H1 (cell line): ENCODE measurements at regions not wholly inside any gene's neighbourhood (a gene's known extent, or its start where the extent isn't known, plus 50 kb on each side); places are given as distances from the start of the nearest gene placed in this dataset.

Experiments used
- SP4 ChIP-seq: IDR thresholded peaks from 2 replicates; pipeline ENCODE4 v1.6.1; 2012; ENCODE audit warnings: low read length, inconsistent platforms
- TF ChIP-seq, protein P1 (sequence below): IDR thresholded peaks from 2 replicates; pipeline ENCODE4 v1.6.1; 2012; ENCODE audit warnings: inconsistent platforms
- TF ChIP-seq, protein P2 (sequence below): fragments of 300-600 bp; sonication (generic); IDR thresholded peaks from 2 replicates; pipeline ENCODE4 v1.7.1; 2012; ENCODE audit warnings: low read length, moderate library complexity, mild to moderate bottlenecking, inconsistent platforms; ENCODE audit not compliant: insufficient replicate concordance

DNA sequence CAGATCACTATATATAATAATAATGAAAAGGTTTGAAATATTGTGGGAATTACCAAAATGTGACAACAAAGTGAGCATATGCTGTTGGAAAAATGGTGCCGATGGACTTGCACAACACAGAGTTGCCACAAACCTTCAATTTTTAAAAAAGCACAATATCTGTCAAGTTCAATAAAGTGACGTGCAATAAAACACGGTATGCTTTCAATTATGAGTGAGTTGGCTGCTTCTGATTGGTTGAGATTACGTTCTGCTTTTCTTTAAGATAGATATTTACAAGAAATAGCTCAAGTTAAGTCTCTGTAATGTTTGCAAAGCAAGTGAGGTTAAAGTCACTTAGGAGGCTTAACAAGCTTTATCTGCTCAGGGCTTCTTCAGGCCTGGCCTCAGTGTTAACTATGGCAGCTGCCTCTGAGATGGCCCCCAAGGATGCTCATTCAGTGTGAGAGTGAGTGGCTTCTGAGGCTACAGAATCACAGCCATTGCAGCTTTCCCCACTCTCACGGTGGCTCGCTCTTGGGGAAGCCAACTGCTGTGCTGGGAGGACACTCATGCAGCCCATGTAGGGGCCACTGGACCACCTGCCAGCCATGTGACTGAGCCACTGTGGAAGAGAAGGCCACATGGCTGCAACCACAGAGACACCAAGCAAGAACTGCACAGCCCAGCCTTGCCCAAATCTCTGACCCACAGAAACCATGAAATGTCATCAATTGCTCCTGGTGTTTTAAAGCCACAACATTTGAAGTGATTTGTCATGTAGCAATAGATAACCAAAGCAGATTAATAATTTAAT lies 78.3 kb upstream of the TMEM72 start (continued):
- TF ChIP-seq, protein P1, sequence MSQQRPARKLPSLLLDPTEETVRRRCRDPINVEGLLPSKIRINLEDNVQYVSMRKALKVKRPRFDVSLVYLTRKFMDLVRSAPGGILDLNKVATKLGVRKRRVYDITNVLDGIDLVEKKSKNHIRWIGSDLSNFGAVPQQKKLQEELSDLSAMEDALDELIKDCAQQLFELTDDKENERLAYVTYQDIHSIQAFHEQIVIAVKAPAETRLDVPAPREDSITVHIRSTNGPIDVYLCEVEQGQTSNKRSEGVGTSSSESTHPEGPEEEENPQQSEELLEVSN: no peak
- TF ChIP-seq, protein P2, sequence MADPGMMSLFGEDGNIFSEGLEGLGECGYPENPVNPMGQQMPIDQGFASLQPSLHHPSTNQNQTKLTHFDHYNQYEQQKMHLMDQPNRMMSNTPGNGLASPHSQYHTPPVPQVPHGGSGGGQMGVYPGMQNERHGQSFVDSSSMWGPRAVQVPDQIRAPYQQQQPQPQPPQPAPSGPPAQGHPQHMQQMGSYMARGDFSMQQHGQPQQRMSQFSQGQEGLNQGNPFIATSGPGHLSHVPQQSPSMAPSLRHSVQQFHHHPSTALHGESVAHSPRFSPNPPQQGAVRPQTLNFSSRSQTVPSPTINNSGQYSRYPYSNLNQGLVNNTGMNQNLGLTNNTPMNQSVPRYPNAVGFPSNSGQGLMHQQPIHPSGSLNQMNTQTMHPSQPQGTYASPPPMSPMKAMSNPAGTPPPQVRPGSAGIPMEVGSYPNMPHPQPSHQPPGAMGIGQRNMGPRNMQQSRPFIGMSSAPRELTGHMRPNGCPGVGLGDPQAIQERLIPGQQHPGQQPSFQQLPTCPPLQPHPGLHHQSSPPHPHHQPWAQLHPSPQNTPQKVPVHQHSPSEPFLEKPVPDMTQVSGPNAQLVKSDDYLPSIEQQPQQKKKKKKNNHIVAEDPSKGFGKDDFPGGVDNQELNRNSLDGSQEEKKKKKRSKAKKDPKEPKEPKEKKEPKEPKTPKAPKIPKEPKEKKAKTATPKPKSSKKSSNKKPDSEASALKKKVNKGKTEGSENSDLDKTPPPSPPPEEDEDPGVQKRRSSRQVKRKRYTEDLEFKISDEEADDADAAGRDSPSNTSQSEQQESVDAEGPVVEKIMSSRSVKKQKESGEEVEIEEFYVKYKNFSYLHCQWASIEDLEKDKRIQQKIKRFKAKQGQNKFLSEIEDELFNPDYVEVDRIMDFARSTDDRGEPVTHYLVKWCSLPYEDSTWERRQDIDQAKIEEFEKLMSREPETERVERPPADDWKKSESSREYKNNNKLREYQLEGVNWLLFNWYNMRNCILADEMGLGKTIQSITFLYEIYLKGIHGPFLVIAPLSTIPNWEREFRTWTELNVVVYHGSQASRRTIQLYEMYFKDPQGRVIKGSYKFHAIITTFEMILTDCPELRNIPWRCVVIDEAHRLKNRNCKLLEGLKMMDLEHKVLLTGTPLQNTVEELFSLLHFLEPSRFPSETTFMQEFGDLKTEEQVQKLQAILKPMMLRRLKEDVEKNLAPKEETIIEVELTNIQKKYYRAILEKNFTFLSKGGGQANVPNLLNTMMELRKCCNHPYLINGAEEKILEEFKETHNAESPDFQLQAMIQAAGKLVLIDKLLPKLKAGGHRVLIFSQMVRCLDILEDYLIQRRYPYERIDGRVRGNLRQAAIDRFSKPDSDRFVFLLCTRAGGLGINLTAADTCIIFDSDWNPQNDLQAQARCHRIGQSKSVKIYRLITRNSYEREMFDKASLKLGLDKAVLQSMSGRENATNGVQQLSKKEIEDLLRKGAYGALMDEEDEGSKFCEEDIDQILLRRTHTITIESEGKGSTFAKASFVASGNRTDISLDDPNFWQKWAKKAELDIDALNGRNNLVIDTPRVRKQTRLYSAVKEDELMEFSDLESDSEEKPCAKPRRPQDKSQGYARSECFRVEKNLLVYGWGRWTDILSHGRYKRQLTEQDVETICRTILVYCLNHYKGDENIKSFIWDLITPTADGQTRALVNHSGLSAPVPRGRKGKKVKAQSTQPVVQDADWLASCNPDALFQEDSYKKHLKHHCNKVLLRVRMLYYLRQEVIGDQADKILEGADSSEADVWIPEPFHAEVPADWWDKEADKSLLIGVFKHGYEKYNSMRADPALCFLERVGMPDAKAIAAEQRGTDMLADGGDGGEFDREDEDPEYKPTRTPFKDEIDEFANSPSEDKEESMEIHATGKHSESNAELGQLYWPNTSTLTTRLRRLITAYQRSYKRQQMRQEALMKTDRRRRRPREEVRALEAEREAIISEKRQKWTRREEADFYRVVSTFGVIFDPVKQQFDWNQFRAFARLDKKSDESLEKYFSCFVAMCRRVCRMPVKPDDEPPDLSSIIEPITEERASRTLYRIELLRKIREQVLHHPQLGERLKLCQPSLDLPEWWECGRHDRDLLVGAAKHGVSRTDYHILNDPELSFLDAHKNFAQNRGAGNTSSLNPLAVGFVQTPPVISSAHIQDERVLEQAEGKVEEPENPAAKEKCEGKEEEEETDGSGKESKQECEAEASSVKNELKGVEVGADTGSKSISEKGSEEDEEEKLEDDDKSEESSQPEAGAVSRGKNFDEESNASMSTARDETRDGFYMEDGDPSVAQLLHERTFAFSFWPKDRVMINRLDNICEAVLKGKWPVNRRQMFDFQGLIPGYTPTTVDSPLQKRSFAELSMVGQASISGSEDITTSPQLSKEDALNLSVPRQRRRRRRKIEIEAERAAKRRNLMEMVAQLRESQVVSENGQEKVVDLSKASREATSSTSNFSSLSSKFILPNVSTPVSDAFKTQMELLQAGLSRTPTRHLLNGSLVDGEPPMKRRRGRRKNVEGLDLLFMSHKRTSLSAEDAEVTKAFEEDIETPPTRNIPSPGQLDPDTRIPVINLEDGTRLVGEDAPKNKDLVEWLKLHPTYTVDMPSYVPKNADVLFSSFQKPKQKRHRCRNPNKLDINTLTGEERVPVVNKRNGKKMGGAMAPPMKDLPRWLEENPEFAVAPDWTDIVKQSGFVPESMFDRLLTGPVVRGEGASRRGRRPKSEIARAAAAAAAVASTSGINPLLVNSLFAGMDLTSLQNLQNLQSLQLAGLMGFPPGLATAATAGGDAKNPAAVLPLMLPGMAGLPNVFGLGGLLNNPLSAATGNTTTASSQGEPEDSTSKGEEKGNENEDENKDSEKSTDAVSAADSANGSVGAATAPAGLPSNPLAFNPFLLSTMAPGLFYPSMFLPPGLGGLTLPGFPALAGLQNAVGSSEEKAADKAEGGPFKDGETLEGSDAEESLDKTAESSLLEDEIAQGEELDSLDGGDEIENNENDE: no peak
- TF ChIP-seq SP4: no peak
